GM12891 (cell line): ENCODE measurements at regions not wholly inside any gene's neighbourhood (a gene's known extent, or its start where the extent isn't known, plus 50 kb on each side); places are given as distances from the start of the nearest gene placed in this dataset.

Experiments used
- PAX5 ChIP-seq: IDR thresholded peaks from 2 replicates; pipeline ENCODE4 v1.6.1; 2011; ENCODE audit warnings: low read length, moderate library complexity, mild to moderate bottlenecking; ENCODE audit not compliant: insufficient read depth, severe bottlenecking
- POLR2A ChIP-seq: IDR thresholded peaks from 2 replicates; pipeline ENCODE4 v1.6.1; 2011; ENCODE audit warnings: low read depth, low read length, control low read depth
- POLR2AphosphoS5 ChIP-seq: IDR thresholded peaks from 2 replicates; pipeline ENCODE4 v1.6.1; 2011; ENCODE audit warnings: low read depth, low read length, control low read depth
- SPI1 ChIP-seq: IDR thresholded peaks from 2 replicates; pipeline ENCODE4 v1.6.1; 2011; ENCODE audit warnings: low read depth, low read length, control low read depth
- TAF1 ChIP-seq: IDR thresholded peaks from 2 replicates; pipeline ENCODE4 v1.6.1; 2011; ENCODE audit warnings: low read depth, low read length, control low read depth

GRCh38 chr12:108040947-108041346, 88.1 kb upstream of the WSCD2 start:
- TF ChIP-seq POLR2AphosphoS5 (no peak), PAX5 (no peak), POLR2A (no peak), TAF1 (no peak), SPI1 (no peak)
